Activated naive CD4-positive, alpha-beta T cell treated with anti-CD3 and anti-CD28 coated beads, Interleukin-2, amount 10 ng/mL, durations not matched to agents 7 days and 5 days (primary cell): ENCODE measurements at regions not wholly inside any gene's neighbourhood (a gene's known extent, or its start where the extent isn't known, plus 50 kb on each side); places are given as distances from the start of the nearest gene placed in this dataset.
"Not testable (repeated sequence)": the region's sequence is repeated elsewhere in the genome, so short reads cannot be mapped to it uniquely, and the experiment has no call there.

ENCODE experiments used
- CTCF ChIA-PET: fragments of 350-600 bp; sonication (Branson Sonifier 250); formaldehyde crosslinking; loops from one replicate; lab custom pipeline; 2021; ENCODE audit warnings: antibody characterized with exemption; lab: Charles Lee
- DNase-seq: peaks from one replicate; pipeline ENCODE4 v3.0.0-alpha.2; 2020
- H3K27ac Mint-ChIP-seq: one replicate; pipeline ENCODE4 v1.8.0; 2021; ENCODE audit warnings: mild to moderate bottlenecking, moderate library complexity, mixed read lengths
- H3K27me3 Mint-ChIP-seq: one replicate; pipeline ENCODE4 v1.8.0; 2021; ENCODE audit warnings: mild to moderate bottlenecking, mixed read lengths
- H3K36me3 Mint-ChIP-seq: one replicate; pipeline ENCODE4 v1.8.0; 2021; ENCODE audit warnings: mixed read lengths
- H3K4me1 Mint-ChIP-seq: one replicate; pipeline ENCODE4 v1.8.0; 2021; ENCODE audit warnings: mixed read lengths
- H3K4me3 Mint-ChIP-seq: one replicate; pipeline ENCODE4 v1.8.0; 2021; ENCODE audit warnings: mild to moderate bottlenecking, moderate library complexity, mixed read lengths
- H3K9me3 Mint-ChIP-seq: one replicate; pipeline ENCODE4 v1.8.0; 2021; ENCODE audit warnings: mixed read lengths

DNA sequence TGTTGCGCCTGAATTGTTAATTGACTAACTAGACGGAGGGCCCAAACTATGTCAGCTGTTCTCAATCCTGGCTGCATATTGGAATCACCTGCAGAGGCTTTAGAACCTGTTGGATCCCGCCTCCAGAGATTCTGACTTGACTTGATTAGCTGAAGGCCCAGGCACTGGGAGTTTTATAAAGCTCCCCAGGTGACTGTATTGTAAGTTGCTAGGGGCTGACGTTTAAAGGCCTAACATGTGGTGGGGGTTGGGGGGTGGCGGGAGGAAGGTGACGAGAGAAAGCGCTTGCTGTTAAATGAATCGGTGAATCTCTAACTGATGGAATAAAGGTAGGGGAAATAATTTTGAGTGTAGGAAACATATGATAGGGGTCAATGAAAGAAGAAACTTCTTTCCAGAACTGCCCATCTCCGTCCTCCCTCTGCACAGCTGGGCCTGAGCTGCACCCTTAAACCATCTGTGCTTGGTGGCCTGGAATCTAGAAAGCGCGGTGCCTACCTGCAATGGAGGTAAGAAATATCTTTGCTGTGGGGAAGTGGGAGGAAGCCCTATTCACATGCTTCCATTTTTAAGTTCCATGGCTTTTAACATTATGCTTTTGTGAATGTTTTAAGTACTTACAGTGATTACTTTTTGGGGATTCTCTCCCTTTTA lies 225.0 kb upstream of the FAM3C start:
- Mint-ChIP-seq H3K27ac (no peak overlapping the region), H3K9me3 (no peaks in the 10 kb centered on the region), H3K36me3 (no peaks in the 10 kb centered on the region), H3K27me3 (no peaks in the 10 kb centered on the region), H3K4me1 (no peaks in the 10 kb centered on the region), H3K4me3 (no peak overlapping the region)
- CTCF ChIA-PET: no interaction called here
- no peak for DNase-seq

DNA sequence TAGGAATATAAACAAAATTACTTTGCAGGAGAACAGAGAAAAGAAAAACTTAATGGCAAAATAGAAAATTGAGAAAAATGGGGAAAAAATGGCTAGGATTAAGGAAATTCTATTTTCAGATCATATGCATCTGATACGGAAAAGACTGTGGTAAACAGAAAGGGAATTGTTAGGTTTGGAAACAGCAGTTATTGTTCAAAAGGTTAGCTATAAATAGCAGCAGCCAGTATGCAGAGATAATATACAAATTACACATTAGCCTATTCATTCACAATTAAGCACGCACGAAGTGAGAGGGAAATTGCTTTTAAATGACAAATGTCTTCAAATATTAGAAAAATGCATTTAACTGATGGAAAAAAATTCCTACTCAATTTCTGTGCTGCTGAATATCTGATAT lies 224.1 kb upstream of the FAM3C start:
- Mint-ChIP-seq H3K9me3 (no peaks in the 10 kb centered on the region), H3K4me3 (no peak overlapping the region), H3K27ac (no peak overlapping the region), H3K36me3 (no peaks in the 10 kb centered on the region), H3K4me1 (no peaks in the 10 kb centered on the region), H3K27me3 (no peaks in the 10 kb centered on the region)
- DNase-seq: no peak
- CTCF ChIA-PET: no interaction called here

DNA sequence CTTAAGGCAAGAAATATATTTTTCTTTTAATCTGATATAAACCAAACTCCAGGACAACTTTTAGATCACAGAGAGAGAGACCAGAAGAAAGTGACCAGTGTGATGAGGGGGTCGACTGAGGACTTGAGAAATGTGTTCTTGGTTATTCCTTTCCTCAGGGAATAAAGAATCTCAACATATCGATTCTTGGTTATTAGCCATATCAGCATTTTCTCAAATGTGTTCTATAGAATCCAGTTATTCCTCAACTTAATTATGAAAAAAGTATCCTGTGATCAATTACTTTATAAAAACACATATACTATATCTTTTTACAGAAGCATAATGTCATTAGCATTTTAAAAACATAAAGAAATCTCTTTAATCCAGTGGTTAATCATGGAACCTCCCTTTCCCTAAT lies 222.1 kb upstream of the FAM3C start:
- no peak overlapping the region for H3K27ac Mint-ChIP-seq
- no peaks in the 10 kb centered on the region for H3K4me1 Mint-ChIP-seq
- no peak for DNase-seq
- H3K27me3 Mint-ChIP-seq: no peaks in the 10 kb centered on the region
- no peak overlapping the region for H3K4me3 Mint-ChIP-seq
- CTCF ChIA-PET: no interaction called here
- H3K9me3 Mint-ChIP-seq: no peaks in the 10 kb centered on the region
- no peaks in the 10 kb centered on the region for H3K36me3 Mint-ChIP-seq

GRCh38 chr7:121610243-121610642 lies 214.1 kb upstream of the FAM3C start:
- Mint-ChIP-seq H3K27me3 (no peaks in the 10 kb centered on the region), H3K4me1 (no peaks in the 10 kb centered on the region), H3K36me3 (no peaks in the 10 kb centered on the region), H3K9me3 (no peaks in the 10 kb centered on the region), H3K4me3 (no peak overlapping the region), H3K27ac (no peak overlapping the region)
- CTCF ChIA-PET: no interaction called here
- no peak for DNase-seq

GRCh38 chr7:121609208-121609607 lies 213.1 kb upstream of the FAM3C start:
- Mint-ChIP-seq H3K9me3 (no peaks in the 10 kb centered on the region), H3K36me3 (no peaks in the 10 kb centered on the region)
- CTCF ChIA-PET: no interaction called here

DNA sequence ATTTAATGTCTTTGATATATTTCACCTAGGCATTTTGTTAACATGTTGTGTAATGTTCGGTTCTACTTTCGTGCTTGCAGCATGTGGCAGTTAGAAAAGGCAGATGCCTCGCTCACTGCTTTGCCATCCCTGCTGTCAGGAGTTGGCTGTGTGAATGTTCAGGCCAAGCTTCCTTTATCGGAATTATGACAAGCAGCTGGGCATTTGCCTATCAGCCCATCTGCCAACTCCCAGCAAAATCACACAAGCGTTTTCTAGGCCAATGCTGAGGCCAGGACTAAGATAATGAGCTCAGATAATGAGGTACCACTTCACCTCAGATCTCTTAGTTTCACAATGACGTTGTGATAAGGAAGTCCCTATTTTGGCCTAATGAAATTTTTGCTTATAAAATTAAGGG lies 212.7 kb upstream of the FAM3C start:
- H3K27me3 Mint-ChIP-seq: no peaks in the 10 kb centered on the region
- CTCF ChIA-PET: no interaction called here
- no peaks in the 10 kb centered on the region for H3K4me1 Mint-ChIP-seq
- no peak for DNase-seq
- no peak overlapping the region for H3K4me3 Mint-ChIP-seq
- H3K27ac Mint-ChIP-seq: no peak overlapping the region
- H3K36me3 Mint-ChIP-seq: no peaks in the 10 kb centered on the region
- no peaks in the 10 kb centered on the region for H3K9me3 Mint-ChIP-seq

More at GRCh38 chr7:121609208-121609607, 213.1 kb upstream of the FAM3C start:
- no peak for DNase-seq
- no peak overlapping the region for H3K4me3 Mint-ChIP-seq
- H3K4me1 Mint-ChIP-seq: no peaks in the 10 kb centered on the region
- no peaks in the 10 kb centered on the region for H3K27me3 Mint-ChIP-seq
- H3K27ac Mint-ChIP-seq: no peak overlapping the region

- CTCF ChIA-PET, DNase-seq, H3K9me3 Mint-ChIP-seq, H3K27ac Mint-ChIP-seq, H3K27me3 Mint-ChIP-seq, H3K36me3 Mint-ChIP-seq, H3K4me3 Mint-ChIP-seq, H3K4me1 Mint-ChIP-seq: not testable (repeated sequence)
These were observed 212.1 kb upstream of the FAM3C start for GRCh38 chr7:121608183-121608582.

GRCh38 chr7:121605317-121605680 lies 209.2 kb upstream of the FAM3C start:
- CTCF ChIA-PET: no interaction called here
- no peak overlapping the region for H3K27ac Mint-ChIP-seq

GRCh38 chr7:121604627-121605316 lies 208.7 kb upstream of the FAM3C start:
- Mint-ChIP-seq H3K9me3 (no peaks in the 10 kb centered on the region), H3K27me3 (no peaks in the 10 kb centered on the region), H3K27ac (no peak overlapping the region), H3K4me1 (no peaks in the 10 kb centered on the region), H3K36me3 (no peaks in the 10 kb centered on the region), H3K4me3 (no peak overlapping the region)
- DNase-seq: no peak
- CTCF ChIA-PET: no interaction called here

More at GRCh38 chr7:121605317-121605680, 209.2 kb upstream of the FAM3C start:
- no peak for DNase-seq
- H3K27me3 Mint-ChIP-seq: no peaks in the 10 kb centered on the region
- H3K9me3 Mint-ChIP-seq: no peaks in the 10 kb centered on the region
- H3K36me3 Mint-ChIP-seq: no peaks in the 10 kb centered on the region
- no peaks in the 10 kb centered on the region for H3K4me1 Mint-ChIP-seq
- no peak overlapping the region for H3K4me3 Mint-ChIP-seq

DNA sequence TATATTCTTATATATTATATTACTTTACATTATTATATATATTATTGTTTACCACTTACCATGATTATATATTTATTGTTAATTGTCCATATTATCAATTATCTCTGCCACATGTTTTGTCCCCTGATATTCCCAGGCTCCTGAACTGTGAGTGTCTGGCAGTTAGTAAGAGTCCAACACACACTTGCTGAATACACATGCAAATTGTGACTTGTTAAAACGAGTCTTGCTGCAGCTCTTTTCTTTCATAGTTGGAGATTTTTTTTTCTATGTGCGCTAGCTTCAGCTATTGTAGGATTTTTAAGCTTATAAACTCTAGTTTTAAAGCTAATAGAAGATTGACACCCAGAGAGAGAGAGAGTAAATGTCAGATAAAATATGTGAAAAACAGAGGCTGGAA lies 207.8 kb upstream of the FAM3C start:
- Mint-ChIP-seq H3K4me1 (no peaks in the 10 kb centered on the region), H3K9me3 (no peaks in the 10 kb centered on the region), H3K36me3 (no peaks in the 10 kb centered on the region), H3K4me3 (no peak overlapping the region), H3K27me3 (no peaks in the 10 kb centered on the region), H3K27ac (no peak overlapping the region)
- CTCF ChIA-PET: no interaction called here
- DNase-seq: no peak

DNA sequence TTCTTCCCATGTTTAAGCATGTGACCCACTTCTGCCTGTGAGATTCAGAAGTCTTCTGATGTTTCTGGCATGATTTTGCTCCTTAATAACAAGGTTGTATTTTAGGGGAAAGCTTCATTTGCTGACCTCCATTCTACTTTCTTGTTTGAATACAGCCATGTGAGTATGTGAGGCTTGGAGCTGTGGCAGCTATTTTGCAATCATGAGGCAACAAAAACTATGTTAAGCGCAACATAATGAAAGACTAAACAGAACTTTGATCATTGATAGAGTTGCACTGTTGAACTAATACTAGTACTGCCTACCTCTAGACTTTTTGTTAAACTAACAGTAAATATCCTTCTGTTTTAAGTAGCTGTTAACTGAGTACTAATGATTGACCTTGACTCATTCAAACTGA lies 203.8 kb upstream of the FAM3C start:
- no peaks in the 10 kb centered on the region for H3K4me1 Mint-ChIP-seq
- H3K4me3 Mint-ChIP-seq: no peak overlapping the region
- no peak overlapping the region for H3K27ac Mint-ChIP-seq
- H3K9me3 Mint-ChIP-seq: no peaks in the 10 kb centered on the region
- no peaks in the 10 kb centered on the region for H3K36me3 Mint-ChIP-seq
- CTCF ChIA-PET: no interaction called here
- no peaks in the 10 kb centered on the region for H3K27me3 Mint-ChIP-seq
- DNase-seq: no peak

DNA sequence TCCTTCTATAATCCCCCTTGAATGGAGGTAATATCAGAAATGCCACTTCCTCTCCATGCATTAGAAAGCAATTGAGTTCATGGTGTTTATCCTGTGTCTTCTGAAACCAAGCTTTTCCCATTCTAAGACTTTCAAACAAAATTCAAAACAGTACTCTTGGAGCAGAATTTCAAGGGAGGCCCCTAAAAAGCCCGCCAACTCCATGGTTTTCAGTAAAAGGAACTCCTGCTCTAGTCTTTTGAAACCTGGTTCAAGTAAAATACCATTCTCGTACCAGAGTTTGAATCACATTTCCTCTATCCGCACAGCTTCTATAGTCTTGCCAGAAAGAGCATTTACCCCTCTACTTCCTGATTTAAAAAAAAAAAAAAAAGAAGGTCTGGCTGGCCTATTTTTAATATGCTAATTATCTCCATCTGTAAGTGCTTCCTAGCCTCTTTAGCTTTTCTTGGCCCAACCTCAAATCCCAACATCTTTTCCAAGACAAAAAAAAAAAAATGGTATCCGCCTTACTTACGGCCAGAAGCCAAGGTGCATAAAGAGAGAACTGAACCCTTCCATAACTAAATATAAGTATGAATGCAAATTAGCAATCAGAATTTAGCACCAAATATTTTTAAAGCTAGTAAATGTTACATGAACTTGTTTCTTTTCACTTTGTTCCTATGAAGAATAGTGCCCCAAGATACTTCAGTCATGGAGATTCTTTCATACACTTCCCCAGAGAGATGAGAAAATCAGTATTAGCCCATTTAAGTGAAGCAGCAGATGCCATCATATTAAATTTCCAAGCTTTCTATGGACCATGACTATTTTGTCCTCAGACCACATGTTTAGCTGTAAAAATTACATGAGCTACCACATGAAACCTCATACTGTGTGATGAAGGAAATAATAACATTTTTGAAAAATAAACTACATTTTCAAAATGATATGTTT lies 199.9 kb upstream of the FAM3C start:
- no peak for DNase-seq
- H3K9me3 Mint-ChIP-seq: no peaks in the 10 kb centered on the region
- CTCF ChIA-PET: interaction anchor here (0.5 to 0.6 kb wide), 2 partner anchors 39 to 1099 kb away, joined by 3 read pairs; no protein-coding TSS in a partner anchor

DNA sequence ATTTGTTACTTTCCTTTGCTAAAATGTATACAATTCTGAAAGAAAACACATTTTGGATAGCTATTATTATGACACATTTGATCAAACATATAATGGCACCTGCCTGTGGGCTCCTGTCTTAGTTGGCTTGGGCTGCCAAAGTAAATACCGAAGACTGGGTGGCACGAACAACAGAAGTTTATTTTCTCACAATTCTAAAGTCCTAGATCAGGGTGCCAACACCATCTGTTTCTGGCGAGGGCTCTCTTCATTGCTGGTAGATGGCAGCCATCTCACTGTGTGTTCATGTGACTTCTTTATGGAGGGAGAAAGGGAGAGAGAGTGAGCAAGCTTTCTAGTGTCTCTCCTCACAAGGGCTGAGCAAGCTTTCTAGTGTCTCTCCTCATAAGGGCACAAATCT lies 195.8 kb upstream of the FAM3C start:
- no peak overlapping the region for H3K4me3 Mint-ChIP-seq
- CTCF ChIA-PET: no interaction called here
- H3K36me3 Mint-ChIP-seq: no peaks in the 10 kb centered on the region
- no peaks in the 10 kb centered on the region for H3K4me1 Mint-ChIP-seq
- no peaks in the 10 kb centered on the region for H3K9me3 Mint-ChIP-seq
- no peaks in the 10 kb centered on the region for H3K27me3 Mint-ChIP-seq
- H3K27ac Mint-ChIP-seq: no peak overlapping the region
- DNase-seq: no peak

More for the DNA sequence above, 199.9 kb upstream of the FAM3C start:
- H3K4me1 Mint-ChIP-seq: no peaks in the 10 kb centered on the region
- H3K36me3 Mint-ChIP-seq: no peaks in the 10 kb centered on the region
- H3K27me3 Mint-ChIP-seq: no peaks in the 10 kb centered on the region
- no peak overlapping the region for H3K27ac Mint-ChIP-seq
- no peak overlapping the region for H3K4me3 Mint-ChIP-seq

- H3K4me3 Mint-ChIP-seq: no peak overlapping the region
- no peaks in the 10 kb centered on the region for H3K9me3 Mint-ChIP-seq
- H3K27ac Mint-ChIP-seq: no peak overlapping the region
- H3K27me3 Mint-ChIP-seq: no peaks in the 10 kb centered on the region
- DNase-seq: no peak
- H3K36me3 Mint-ChIP-seq: no peaks in the 10 kb centered on the region
- CTCF ChIA-PET: no interaction called here
- no peaks in the 10 kb centered on the region for H3K4me1 Mint-ChIP-seq
These were observed 191.3 kb upstream of the FAM3C start for GRCh38 chr7:121587435-121587834.
